HG02588 (cell line): ENCODE measurements at regions not wholly inside any gene's neighbourhood (a gene's known extent, or its start where the extent isn't known, plus 50 kb on each side); places are given as distances from the start of the nearest gene placed in this dataset.

Experiments used
- ATAC-seq: cut with Tn5 transposase; IDR thresholded peaks from one replicate; pipeline ENCODE4 v1.9.1; 2021; ENCODE audit warnings: mild to moderate bottlenecking, moderate library complexity; ENCODE audit not compliant: unreplicated experiment

DNA sequence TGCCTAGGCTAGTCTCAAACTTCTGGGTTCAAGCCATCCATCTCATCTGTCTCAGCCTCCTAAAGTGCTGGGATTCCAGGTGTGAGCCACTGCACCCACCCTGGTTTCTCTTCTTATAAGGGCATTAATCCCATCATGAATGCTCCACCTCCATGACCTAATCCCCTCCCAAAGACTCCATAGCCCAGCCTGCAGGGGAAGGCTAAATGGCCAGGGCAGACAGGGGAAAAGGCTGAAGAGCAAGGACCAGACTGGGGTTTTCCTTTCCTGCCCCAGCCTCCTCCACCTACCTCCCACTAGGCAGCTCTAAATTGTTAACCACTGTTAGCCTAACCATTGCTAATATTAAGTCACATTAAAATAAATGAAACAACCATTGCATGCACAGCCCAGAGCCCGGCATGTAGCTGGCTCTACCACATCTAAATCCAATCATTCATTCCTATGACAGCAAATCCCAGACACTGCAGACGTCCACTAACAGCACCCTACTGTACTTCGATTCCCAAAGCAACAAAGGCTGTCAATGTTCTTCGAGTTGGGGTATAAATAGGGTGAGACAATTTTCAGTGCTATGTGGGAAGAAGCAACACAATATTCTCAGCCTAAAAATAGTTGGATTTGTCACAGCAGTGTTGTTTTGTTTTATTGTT, 243.2 kb upstream of the ARID1B start:
- no peak for ATAC-seq

GRCh38 chr6:156526081-156526480, 251.1 kb upstream of the ARID1B start:
- no peak for ATAC-seq

- ATAC-seq = no peak
Observed at GRCh38 chr6:156525541-156525940, 251.6 kb upstream of the ARID1B start.

DNA sequence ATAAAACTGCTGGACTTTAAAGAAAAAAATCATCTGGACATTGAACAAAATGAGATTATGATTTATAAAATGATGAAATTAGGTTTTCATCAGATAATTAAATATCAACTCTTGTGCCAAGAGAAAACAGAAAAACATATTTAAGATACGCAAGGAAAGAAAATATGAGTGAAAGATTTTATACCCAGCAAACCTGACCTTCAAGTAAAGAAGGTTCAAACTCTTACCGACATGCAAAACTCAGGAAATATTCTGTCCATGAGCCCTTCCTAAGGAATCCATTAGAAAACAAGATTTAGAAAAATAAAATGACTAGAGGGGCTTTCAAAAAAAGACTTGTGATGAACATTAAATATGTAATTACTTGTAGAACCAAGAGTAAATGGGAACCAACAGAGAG, 257.2 kb upstream of the ARID1B start:
- ATAC-seq = no peak

DNA sequence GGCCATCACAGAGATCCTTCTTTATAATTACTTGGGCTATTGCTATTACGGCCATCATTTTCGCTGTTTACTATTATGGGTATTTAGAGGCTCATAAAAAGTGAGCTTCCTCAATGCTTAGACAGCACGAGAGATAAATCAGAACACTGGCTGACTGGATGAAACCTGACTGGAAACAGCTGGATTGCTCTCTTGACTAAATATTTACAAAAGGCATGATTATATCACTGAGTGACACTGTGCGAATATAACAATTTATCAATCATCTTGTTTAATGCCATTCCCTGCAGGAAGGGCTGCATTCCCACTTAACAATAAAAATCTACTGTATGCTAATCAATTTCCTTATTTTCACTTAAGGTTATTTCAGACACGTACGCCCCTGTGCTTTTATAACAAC, 260.1 kb upstream of the ARID1B start:
- ATAC-seq = no peak

DNA sequence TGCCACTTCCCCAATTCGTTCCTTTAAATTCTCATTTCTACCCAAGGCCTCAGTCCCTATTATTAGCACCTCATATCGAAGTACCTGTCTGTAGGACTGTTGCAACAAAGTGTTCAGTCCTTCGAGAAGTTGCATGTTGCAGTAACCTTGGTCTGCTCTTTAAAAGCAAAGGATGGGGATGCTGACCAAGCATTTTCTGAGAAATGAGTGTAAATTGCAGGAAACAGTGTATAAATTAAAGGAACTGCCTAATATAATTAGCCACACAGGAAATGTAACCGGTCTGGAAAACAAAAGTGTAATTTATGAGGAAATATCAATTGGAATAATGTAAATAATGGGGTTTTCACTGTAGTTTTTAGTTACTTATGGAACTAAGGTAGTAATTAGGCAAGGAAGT, 261.9 kb upstream of the ARID1B start:
- no peak for ATAC-seq

- ATAC-seq = no peak
Observed at GRCh38 chr6:156513504-156513903, 263.7 kb upstream of the ARID1B start.

DNA sequence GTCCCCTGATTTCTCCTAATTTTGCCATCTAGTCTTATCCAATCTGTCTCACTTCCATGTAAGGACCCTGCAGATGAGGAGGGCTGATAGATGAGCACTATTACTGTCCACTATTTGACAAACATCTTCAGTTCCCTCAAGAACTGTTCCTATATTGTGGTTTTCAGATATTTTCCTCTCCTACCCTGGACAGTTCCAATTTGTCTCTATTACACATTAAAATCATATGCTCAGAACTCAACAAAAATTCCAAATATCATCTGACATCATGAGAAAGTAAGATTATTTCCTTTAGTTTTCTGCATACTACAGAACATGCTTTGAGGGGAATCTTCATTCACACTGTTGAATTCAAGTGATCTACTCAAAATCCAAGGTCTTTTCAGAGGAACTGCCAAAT, 265.6 kb upstream of the ARID1B start:
- no peak for ATAC-seq

DNA sequence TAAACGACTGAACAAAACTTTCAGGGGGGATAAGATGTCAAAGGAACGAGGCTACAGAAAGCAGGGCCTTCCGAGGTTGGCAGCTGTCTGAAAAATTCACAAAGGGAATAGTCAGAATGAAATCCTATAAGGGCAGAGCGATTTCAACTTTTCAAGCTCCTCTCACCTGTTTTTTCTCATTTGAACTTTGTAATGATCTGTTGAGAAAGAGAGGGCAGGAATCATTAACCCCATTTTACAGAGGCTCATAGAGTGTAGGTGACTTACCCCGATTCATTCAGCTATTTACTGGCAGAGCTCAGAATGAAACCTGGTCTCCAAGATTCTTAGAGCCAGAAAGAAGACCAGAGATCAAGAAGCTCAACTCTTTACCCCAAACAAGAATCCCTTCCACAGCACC, 266.1 kb upstream of the ARID1B start:
- ATAC-seq = no peak

DNA sequence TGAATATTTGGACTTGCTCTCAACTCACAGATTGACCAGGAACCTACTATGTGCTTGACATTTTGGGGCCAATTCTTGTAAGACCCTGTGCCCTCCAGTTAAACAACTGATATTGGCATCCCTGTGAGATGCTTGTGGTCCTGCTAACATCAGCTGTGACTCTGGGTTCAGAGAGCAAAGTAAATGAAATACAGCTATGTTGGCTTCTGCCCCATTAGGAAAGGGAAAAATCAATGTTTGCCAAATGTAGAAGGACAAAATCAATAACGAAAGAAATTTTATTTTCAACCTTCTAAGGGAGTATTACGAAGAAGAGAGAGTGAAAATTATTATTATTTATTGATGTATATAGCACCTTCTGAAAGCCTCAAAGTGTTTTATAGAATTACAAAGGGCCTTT, 266.9 kb upstream of the ARID1B start:
- ATAC-seq = no peak

DNA sequence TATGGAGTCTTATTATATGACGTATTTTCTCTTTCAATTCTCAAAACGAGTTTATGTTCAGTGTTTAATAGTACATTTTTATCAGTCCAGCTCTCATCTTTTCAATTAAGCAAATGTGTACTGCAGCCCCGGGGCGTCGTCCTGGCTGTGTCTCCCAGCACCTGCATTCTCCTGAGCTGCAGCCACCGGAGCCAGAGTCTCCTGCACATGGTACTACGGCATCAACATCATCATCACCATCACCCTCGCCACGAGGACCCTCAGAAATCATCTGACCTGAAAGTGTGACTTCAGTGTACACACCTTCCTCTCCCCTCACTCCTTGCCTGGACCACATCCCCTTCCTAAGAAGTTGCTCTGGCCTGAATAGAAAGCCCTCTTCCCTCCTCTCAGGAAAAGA, 267.7 kb upstream of the ARID1B start:
- no peak for ATAC-seq

GRCh38 chr6:156508923-156509322, 268.3 kb upstream of the ARID1B start:
- no peak for ATAC-seq

DNA sequence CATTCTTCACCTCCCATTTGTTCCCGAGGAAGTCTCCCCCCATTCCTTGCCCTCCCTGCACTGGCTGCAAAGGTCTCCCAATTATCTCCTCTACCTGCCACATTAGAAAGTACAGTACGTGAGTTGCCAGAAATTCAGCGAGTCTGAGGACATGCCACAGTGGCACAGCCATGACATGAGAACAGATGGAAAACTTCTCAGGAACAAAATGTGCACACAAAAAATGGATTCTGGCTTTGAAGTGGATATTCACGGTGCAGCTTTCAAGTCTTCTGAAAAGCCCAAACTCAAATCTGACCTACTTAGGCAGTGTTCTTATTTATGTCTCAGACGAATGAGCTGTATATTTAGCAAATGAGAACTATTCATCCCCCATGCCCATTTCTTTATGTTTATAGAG, 269.1 kb upstream of the ARID1B start:
- no peak for ATAC-seq

DNA sequence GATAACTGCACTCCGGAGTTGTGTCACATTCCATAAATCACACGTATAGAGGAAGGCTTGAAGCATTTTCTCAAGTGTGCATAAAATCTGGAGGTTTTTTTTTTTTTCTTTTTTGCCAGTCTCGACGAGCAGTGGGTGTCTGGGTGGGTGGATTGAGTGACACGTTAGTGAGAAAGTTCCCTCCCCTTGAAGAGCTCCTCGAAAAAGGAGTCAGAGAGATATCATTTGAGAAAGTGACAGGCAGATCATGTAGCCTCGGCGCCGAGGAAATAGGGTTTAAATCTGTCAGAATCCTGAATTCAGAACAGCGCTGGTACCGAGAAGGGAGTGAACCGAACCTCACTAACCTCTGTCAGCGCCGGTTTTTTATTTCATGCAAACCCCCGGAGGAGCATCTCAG, 269.5 kb upstream of the ARID1B start:
- no peak for ATAC-seq

- no peak for ATAC-seq
Observed at GRCh38 chr6:156507106-156507505, 270.1 kb upstream of the ARID1B start.

DNA sequence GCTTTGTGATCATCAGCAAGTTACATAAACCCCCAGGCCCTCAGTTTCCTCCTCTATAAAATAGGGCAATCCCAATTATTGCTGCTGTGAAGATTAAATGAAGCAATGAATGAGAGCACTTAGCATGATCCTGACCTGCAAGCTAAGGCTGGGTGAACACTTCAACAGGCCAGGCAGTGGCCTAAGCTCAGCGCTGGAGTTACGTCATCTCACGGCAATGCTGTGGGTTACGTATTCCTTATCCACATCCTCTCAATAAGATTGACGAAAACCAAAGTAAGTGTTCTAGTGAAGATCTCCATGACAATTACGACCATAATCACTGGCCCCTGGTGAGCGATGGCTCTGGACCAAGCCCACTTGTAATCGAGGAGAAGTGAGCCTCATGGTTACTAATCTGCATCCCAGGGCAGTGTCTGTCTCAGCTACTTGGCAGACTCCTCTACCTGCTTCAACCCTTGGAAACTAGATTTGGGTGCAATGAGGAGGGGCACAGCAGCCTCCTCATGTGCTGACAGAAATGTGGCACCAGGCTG, 274.1 kb upstream of the ARID1B start:
- ATAC-seq = no peak

DNA sequence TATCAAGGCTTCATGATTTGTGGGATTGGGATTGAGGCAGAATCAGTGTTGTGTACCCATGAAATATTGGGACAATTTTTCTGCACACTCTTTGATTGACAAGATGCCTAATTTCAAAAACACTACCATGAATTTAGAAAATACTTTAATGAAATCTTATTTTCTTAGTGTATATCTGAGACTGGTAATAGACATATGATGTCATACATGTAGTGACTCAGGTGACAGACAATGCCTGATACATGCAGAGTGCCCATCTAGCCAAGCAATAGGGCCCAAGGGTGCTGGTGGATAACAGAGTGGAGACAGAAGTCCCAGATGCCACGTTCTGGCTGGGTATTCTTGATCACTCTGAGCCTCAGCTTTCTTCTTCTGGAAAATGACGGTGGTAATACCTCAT, 279.6 kb upstream of the ARID1B start:
- no peak for ATAC-seq

DNA sequence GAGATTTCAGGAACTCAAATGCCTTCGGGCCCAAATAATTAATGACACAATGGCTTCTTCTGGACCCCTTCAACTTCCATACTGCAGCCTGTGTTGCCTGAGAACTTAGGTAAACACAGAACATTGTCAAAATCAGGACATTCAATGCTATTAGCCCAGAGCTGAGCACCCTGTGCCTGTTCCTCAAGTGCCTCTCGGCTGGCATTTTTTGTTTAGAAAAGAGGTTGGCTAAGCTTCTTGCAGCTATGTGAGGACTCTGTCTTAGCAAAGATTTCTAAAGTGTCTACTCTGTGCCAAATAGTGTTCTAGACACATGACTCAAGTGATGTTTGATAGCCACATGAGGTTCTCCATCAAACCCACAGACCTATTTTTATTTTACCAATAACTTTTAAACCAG, 289.3 kb upstream of the ARID1B start:
- no peak for ATAC-seq

DNA sequence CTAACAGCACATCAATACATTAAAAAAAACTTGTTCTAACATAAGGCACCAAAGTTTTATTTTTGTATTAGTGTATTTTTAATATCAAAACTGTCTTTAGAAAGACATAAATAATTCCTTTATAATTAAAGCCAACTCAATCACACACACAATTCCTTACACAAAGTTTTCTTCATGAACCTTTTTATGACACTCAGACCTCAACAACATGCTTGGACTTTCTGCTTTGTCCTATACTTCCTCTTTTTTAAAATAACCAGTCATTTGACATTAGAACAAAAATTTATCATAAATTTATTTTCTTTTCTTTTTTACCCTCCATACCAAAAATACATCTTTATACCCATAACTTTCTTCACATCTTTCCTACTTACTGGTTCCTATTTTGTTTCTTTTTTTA, 292.0 kb upstream of the ARID1B start:
- ATAC-seq = no peak

- ATAC-seq = peak; percentile 79
Observed at GRCh38 chr6:156474507-156475120, 302.6 kb upstream of the ARID1B start.

- no peak for ATAC-seq
Observed at GRCh38 chr6:156471000-156471399, 306.2 kb upstream of the ARID1B start.

- no peak for ATAC-seq
Observed at GRCh38 chr6:156464100-156464878, 312.9 kb upstream of the ARID1B start.
